H9 (cell line): ENCODE measurements at regions not wholly inside any gene's neighbourhood (a gene's known extent, or its start where the extent isn't known, plus 50 kb on each side); places are given as distances from the start of the nearest gene placed in this dataset.

Experiments used
- DNase-seq: peaks from one replicate; pipeline ENCODE4 v3.0.0-alpha.2; 2017
- H2AFZ ChIP-seq: one replicate; pipeline ENCODE4 v1.6.1; 2013; ENCODE audit warnings: mild to moderate bottlenecking, low read length, control low read depth, moderate library complexity
- H2AK5ac ChIP-seq: 2 replicates; pipeline ENCODE4 v1.6.1; 2013; ENCODE audit warnings: low read length, control low read depth, mixed read lengths; ENCODE audit not compliant: insufficient read length
- H2BK120ac ChIP-seq: one replicate; pipeline ENCODE4 v1.6.1; 2013; ENCODE audit warnings: low read depth, mild to moderate bottlenecking, low read length, control low read depth, inconsistent platforms; ENCODE audit not compliant: poor library complexity, severe bottlenecking
- H2BK12ac ChIP-seq: 2 replicates; pipeline ENCODE4 v1.6.1; 2013; ENCODE audit warnings: low read length, control low read depth, mixed read lengths, low read depth; ENCODE audit not compliant: insufficient read length
- H2BK15ac ChIP-seq: 2 replicates; pipeline ENCODE4 v1.6.1; 2013; ENCODE audit warnings: low read depth, low read length, control low read depth
- H2BK20ac ChIP-seq: one replicate; pipeline ENCODE4 v1.6.1; 2013; ENCODE audit warnings: low read depth, mild to moderate bottlenecking, low read length, control low read depth, inconsistent platforms; ENCODE audit not compliant: poor library complexity, severe bottlenecking
- H2BK5ac ChIP-seq: 2 replicates; pipeline ENCODE4 v1.6.1; 2013; ENCODE audit warnings: low read length, control low read depth, mixed read lengths; ENCODE audit not compliant: insufficient read length
- H3K14ac ChIP-seq: 2 replicates; pipeline ENCODE4 v1.6.1; 2013; ENCODE audit warnings: low read length, control low read depth; ENCODE audit not compliant: insufficient read depth
- H3K18ac ChIP-seq: 2 replicates; pipeline ENCODE4 v1.6.1; 2013; ENCODE audit warnings: low read depth, mild to moderate bottlenecking, mixed read lengths, low read length, control low read depth; ENCODE audit not compliant: insufficient read length
- H3K23ac ChIP-seq: 2 replicates; pipeline ENCODE4 v1.6.1; 2013; ENCODE audit warnings: low read length, control low read depth, mixed read lengths, low read depth; ENCODE audit not compliant: insufficient read length
- H3K23me2 ChIP-seq: 2 replicates; pipeline ENCODE4 v1.6.1; 2013; ENCODE audit warnings: low read depth, mild to moderate bottlenecking, mixed read lengths, low read length, control low read depth; ENCODE audit not compliant: insufficient read length, poor library complexity, severe bottlenecking
- H3K27ac ChIP-seq: 2 replicates; pipeline ENCODE4 v1.5.1; 2013; ENCODE audit warnings: low read length, control low read depth, mixed read lengths, low read depth; ENCODE audit not compliant: insufficient read length
- H3K27me3 ChIP-seq: 2 replicates; pipeline ENCODE4 v1.6.1; 2013; ENCODE audit warnings: low read length, control low read depth, inconsistent platforms; ENCODE audit not compliant: insufficient read depth
- H3K4ac ChIP-seq: 2 replicates; pipeline ENCODE4 v1.6.1; 2013; ENCODE audit warnings: low read depth, mild to moderate bottlenecking, control low read depth, inconsistent platforms, low read length, moderate library complexity
- H3K4me1 ChIP-seq: 2 replicates; pipeline ENCODE4 v1.6.1; 2013; ENCODE audit warnings: low read length, control low read depth, inconsistent platforms; ENCODE audit not compliant: insufficient read depth
- H3K4me2 ChIP-seq: 2 replicates; pipeline ENCODE4 v1.6.1; 2013; ENCODE audit warnings: low read length, control low read depth, mixed read lengths; ENCODE audit not compliant: insufficient read length, insufficient read depth
- H3K56ac ChIP-seq: 2 replicates; pipeline ENCODE4 v1.6.1; 2013; ENCODE audit warnings: low read depth, mild to moderate bottlenecking, mixed read lengths, low read length, control low read depth; ENCODE audit not compliant: insufficient read length
- H3K79me1 ChIP-seq: 2 replicates; pipeline ENCODE4 v1.6.1; 2013; ENCODE audit warnings: low read depth, mild to moderate bottlenecking, moderate library complexity, low read length, control low read depth, inconsistent platforms; ENCODE audit not compliant: insufficient read depth, poor library complexity, severe bottlenecking
- H3K79me2 ChIP-seq: 2 replicates; pipeline ENCODE4 v1.6.1; 2013; ENCODE audit warnings: low read length, control low read depth, inconsistent platforms; ENCODE audit not compliant: insufficient read depth
- H3K9ac ChIP-seq: 2 replicates; pipeline ENCODE4 v1.6.1; 2013; ENCODE audit warnings: low read length, control low read depth, mixed read lengths; ENCODE audit not compliant: insufficient read length; ENCODE audit errors: extremely low read depth
- H3K9me3 ChIP-seq: one replicate; pipeline ENCODE4 v1.6.1; 2013; ENCODE audit warnings: low read depth, low read length, inconsistent platforms; ENCODE audit not compliant: control insufficient read depth
- H3T11ph ChIP-seq: one replicate; pipeline ENCODE4 v1.6.1; 2013; ENCODE audit warnings: mild to moderate bottlenecking, low read length, control low read depth, inconsistent platforms
- H4K20me1 ChIP-seq: one replicate; pipeline ENCODE4 v1.6.1; 2013; ENCODE audit not compliant: control insufficient read depth, insufficient read length, insufficient read depth
- H4K5ac ChIP-seq: 2 replicates; pipeline ENCODE4 v1.6.1; 2013; ENCODE audit warnings: low read depth, mild to moderate bottlenecking, mixed read lengths, low read length, control low read depth; ENCODE audit not compliant: insufficient read length
- H4K8ac ChIP-seq: replicated peaks from 2 replicates; pipeline ENCODE4 v1.6.1; 2013; ENCODE audit warnings: low read length, control low read depth, mixed read lengths, low read depth; ENCODE audit not compliant: insufficient read length
- H4K91ac ChIP-seq: 2 replicates; pipeline ENCODE4 v1.6.1; 2013; ENCODE audit warnings: low read depth, mild to moderate bottlenecking, moderate library complexity, mixed read lengths, low read length, control low read depth; ENCODE audit not compliant: insufficient read length
- H3K27ac Mint-ChIP-seq, 3 experiments: 2 replicates in 2 of 3; 3 replicates in 1 of 3; pipeline ENCODE4 v1.8.0; 2020 to 2021; ENCODE audit warnings: mixed read lengths in 3 of 3, mild to moderate bottlenecking in 1 of 3, moderate library complexity in 1 of 3
- H3K27me3 Mint-ChIP-seq: 2 replicates; pipeline ENCODE4 v1.8.0; 2021; ENCODE audit warnings: low read depth, mild to moderate bottlenecking, moderate library complexity, mixed read lengths
- H3K36me3 Mint-ChIP-seq, 3 experiments: 2 replicates in 2 of 3; 3 replicates in 1 of 3; pipeline ENCODE4 v1.8.0; 2020 to 2021; ENCODE audit warnings: low read depth in 3 of 3, mixed read lengths in 3 of 3; ENCODE audit not compliant: insufficient read depth in 1 of 3
- H3K4me1 Mint-ChIP-seq, 2 experiments: 2 replicates each; pipeline ENCODE4 v1.8.0; 2020; ENCODE audit warnings: mixed read lengths in 2 of 2
- H3K4me3 Mint-ChIP-seq, 2 experiments: 2 replicates in 1 of 2; 3 replicates in 1 of 2; pipeline ENCODE4 v1.8.0; 2020 to 2021; ENCODE audit warnings: mild to moderate bottlenecking in 2 of 2, mixed read lengths in 2 of 2, moderate library complexity in 1 of 2
- H3K9me3 Mint-ChIP-seq, 2 experiments: 2 replicates in 1 of 2; 3 replicates in 1 of 2; pipeline ENCODE4 v1.8.0; 2020; ENCODE audit warnings: mild to moderate bottlenecking in 2 of 2, mixed read lengths in 2 of 2, moderate library complexity in 1 of 2
- CTCF ChIP-seq: fragments of 200-600 bp; sonication (generic); conservative IDR thresholded peaks from 3 replicates; pipeline ENCODE4 v1.8.0; 2021; ENCODE audit warnings: antibody characterized with exemption, mild to moderate bottlenecking

- no peak overlapping the region for H4K91ac ChIP-seq
- no peak overlapping the region for H3K9ac ChIP-seq
- H3K4me2 ChIP-seq = no peak overlapping the region
- H2BK15ac ChIP-seq = no peak overlapping the region
- no peaks in the 10 kb centered on the region for H3K9me3 ChIP-seq
- no peak overlapping the region for H3K4ac ChIP-seq
- Mint-ChIP-seq H3K27me3 (peaks cover 32% of the 10 kb centered on the region), H3K4me1 (peaks cover 20 to 29% of the 10 kb centered on the region in 2 experiments), H3K36me3 (peaks cover 2 to 5% (median 4%) of the 10 kb centered on the region in 3 experiments; a peak in 3 of 7 replicates), H3K4me3 (no peak overlapping the region), H3K27ac (no peak overlapping the region), H3K9me3 (peaks cover 63 to 64% of the 10 kb centered on the region in 2 experiments)
- H3K27ac ChIP-seq = no peak overlapping the region
- no peak overlapping the region for H2BK120ac ChIP-seq
- TF ChIP-seq CTCF = no peak
- H2BK12ac ChIP-seq = no peak overlapping the region
- DNase-seq = no peak
- H2BK20ac ChIP-seq = no peak overlapping the region
- no peaks in the 10 kb centered on the region for H3K27me3 ChIP-seq
- no peak overlapping the region for H3K14ac ChIP-seq
- no peaks in the 10 kb centered on the region; the same call in 1 of the 2 replicates for H3K4me1 ChIP-seq
- no peak overlapping the region for H4K8ac ChIP-seq
- no peak overlapping the region for H3K56ac ChIP-seq
- no peaks in the 10 kb centered on the region for H4K20me1 ChIP-seq
- H2AFZ ChIP-seq = no peak overlapping the region
- no peak overlapping the region for H4K5ac ChIP-seq
- H2AK5ac ChIP-seq = no peak overlapping the region
- no peak overlapping the region for H2BK5ac ChIP-seq
- no peak overlapping the region for H3T11ph ChIP-seq
- no peaks in the 10 kb centered on the region for H3K79me2 ChIP-seq
- no peak overlapping the region for H3K23ac ChIP-seq
- H3K79me1 ChIP-seq = no peaks in the 10 kb centered on the region
- no peaks in the 10 kb centered on the region for H3K23me2 ChIP-seq
- no peak overlapping the region for H3K18ac ChIP-seq
Observed at GRCh38 chrX:40240844-40241243, 143.1 kb upstream of the BCOR start.
